Kidney tubule cell (primary cell): ENCODE measurements at regions not wholly inside any gene's neighbourhood (a gene's known extent, or its start where the extent isn't known, plus 50 kb on each side); places are given as distances from the start of the nearest gene placed in this dataset.
A peak's percentile ranks its signal among the peaks of the same experiment; 100 is the strongest.
"Not testable (repeated sequence)": the region's sequence is repeated elsewhere in the genome, so short reads cannot be mapped to it uniquely, and the experiment has no call there.

Experiments
- DNase-seq: peaks from one replicate; pipeline ENCODE4 v3.0.0-alpha.2; 2018; ENCODE audit warnings: low spot score

GRCh38 chr6:167662075-167662880 lies 164.4 kb upstream of the AFDN start:
- DNase-seq, result no peak

DNA sequence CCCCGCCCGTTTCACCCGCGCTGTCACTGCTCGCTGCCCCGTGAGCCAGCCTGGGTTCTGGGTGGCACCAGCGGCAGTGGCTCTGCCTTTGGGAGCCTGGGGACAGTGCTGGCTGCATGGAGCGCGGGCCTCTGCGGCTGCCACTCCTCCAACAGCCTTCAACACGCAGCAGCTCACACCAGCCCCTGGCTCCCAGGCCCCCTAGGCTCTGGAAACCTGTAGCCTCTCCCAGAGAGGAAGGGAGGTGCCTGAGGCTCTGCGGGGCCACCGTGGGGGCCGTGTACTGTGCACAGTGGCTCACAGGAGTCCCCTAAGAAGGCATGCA lies 163.9 kb upstream of the AFDN start:
- DNase-seq, result no peak

DNA sequence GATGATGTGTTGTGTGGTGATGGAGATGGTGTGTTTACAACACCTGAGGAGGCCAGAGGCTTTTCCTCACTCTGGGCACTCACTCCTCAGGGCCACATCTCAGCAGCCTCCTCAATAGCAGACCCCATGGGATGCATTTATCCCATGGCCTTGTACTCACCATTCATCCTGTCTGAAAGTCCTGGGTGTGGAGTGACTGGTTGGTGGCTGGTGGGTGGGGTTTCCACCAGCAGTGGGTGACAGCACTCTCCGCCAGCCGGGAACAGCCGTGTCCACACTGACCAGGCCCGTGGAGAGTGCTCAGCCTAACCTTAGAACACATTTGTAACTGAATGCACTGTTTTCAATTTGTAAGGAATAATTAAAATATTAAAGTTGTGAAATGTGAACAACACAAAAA lies 163.4 kb upstream of the AFDN start:
- DNase-seq, result no peak

DNA sequence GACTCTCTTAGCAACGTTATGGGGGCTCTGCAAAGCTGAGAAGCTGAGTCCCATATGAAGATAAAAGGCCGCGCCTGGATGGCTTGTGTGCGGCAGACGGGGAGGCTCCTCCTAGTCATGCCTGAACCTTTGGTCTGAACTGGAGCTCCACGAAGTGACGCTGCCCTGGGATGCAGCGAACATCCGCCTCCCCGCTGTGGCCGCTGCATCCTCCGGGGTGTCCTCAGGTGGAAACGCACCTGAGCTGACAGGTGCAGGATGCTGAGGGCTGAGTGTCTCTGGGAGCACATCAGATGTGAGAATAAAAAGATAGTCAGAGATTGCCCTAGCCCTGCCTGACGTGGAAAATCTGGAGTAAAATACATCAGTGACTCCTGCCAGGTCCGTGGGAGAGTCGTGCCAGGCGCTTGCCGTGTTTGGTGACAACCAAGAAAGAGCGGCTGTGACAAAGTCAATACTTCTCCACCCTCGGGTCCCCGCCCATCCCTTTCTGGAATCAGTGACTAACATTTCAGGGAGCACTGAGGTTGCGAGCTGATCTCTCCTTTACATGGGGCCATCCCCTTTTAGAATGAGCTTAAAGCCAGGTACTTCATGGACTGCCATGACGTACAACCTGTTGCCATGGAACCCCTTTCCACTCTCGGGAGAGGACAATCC lies 162.8 kb upstream of the AFDN start:
- DNase-seq, result no peak

- no peak for DNase-seq
Measured at GRCh38 chr6:167664678-167665660, 161.7 kb upstream of the AFDN start.

DNA sequence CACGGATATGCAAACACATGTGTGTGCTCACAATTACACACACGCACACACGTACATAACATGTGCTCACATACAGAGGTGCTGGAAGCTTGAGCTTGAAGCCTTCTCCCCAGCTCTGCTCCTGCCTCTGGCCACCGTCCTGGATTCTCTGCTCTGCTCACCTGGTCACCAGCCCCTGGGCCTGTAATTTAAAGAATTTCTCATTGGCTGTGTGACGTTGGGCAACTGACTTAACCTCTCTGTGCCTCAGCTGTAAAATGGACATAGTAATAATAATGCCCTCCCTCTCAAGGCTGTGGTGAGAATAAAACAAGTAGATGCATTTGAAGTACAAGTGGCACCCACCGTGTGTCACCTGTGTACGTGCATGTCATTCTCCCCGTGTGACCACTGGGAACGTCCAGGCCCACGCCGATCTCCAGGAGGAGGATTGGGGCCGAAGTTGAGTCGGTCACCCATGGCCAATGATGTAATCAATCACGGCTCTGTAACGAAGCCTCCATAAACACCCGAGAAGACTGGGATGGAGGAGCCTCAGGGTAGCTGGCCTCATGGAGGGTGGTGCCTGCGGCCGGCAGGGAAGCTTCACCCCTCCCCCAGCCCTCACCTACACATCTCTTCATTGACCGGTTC lies 160.9 kb upstream of the AFDN start:
- no peak for DNase-seq

- DNase-seq, result no peak
Measured at GRCh38 chr6:167666571-167667203, 160.0 kb upstream of the AFDN start.

- DNase-seq, result no peak
Measured at GRCh38 chr6:167667204-167668018, 159.3 kb upstream of the AFDN start.

GRCh38 chr6:167668019-167668753 lies 158.5 kb upstream of the AFDN start:
- no peak for DNase-seq

DNA sequence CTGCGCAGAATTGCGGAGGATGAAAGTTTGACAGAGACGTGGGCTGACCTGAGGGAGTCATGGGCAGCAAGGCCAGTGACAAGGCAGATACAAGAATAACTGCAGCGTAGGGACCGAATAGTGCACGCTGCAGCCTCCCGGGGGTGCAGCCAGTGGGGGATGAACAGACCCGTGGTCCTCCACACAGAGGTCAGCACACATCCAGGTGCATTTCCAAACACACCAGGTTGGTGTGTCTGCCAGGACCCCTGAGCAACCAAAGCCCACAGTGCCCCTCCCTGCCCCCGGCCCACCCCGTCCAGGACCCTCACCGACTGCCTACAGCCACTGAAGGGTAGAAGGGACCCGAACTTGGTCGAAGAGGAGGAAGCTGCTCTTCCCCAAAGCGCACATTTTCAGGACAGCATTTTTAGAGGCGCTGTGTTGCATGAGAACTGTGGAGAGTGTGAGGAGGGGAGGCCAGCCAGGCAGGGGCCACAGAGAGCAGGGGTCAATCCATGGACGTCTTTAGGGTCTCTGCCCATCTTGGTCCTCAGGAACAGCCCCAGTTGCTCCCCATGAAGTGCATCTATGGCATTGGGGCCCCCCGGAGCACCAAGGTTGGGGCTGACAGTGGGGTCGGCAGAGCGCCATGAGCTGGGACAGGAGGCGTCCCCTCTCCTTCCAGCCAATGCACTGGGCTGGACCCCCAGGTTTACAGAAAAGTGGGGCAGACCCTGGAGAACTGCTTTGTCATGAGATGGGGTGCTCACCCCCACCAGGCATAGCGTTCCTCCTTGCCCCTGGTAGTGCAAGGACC lies 157.8 kb upstream of the AFDN start:
- DNase-seq, result no peak

- DNase-seq, result no peak
Measured at GRCh38 chr6:167669553-167669849, 157.2 kb upstream of the AFDN start.

DNA sequence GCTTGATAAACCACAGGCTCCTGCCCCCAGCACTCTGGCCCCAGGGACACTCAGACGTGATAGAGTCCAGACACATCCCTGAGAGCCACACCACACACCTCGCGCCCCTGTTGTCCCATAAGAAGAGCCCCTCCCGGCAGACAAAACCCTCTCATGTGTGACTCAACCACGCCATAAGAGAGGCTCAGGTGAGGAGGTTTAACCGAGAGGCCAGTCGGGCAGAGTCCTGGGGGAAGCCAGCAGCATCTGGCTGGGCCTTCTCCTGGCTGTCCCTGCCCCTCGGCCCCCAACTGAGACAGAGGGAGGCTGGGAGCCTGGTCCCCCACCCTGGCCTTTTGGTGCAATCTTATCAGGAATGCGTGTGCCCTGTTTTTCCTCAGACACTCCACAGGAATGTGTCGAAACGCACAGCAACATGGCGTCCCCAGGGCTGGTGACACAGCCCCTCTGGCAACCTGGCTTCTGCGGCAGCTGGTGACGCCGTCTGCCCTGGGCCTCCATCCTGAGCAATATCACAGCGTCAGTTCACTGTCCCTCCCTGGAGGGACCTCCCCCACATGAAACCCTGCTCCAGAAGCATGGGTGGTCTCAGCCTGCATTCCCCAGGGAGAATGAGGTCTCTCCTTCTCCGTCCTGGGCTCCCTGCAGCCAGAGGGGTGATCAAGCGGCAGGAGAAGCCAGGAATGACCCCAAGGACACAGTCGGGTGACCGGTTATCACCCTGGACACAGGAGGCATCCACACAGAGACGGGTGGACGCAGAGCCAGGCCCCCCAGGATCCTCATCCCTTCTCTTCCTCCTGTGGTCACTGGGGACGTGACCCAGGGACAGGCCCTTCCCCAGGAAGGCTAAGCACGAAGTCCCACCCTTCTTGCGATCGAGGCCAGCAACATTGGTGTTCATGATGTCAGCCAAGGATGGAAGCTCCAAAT lies 156.6 kb upstream of the AFDN start:
- DNase-seq, result no peak

GRCh38 chr6:167670938-167671338 lies 155.8 kb upstream of the AFDN start:
- no peak for DNase-seq

GRCh38 chr6:167671379-167671976 lies 155.2 kb upstream of the AFDN start:
- not testable (repeated sequence) for DNase-seq

GRCh38 chr6:167671977-167672687 lies 154.6 kb upstream of the AFDN start:
- no peak for DNase-seq

- DNase-seq, result no peak
Measured at GRCh38 chr6:167672738-167673137, 154.0 kb upstream of the AFDN start.

GRCh38 chr6:167673946-167674345 lies 152.8 kb upstream of the AFDN start:
- DNase-seq, result peak; percentile 66
